BE2C (cell line): ENCODE measurements at regions not wholly inside any gene's neighbourhood (a gene's known extent, or its start where the extent isn't known, plus 50 kb on each side); places are given as distances from the start of the nearest gene placed in this dataset.

Experiments
- DNase-seq: peaks from one replicate; pipeline ENCODE4 v3.0.0-alpha.2; 2020
- H3K27me3 ChIP-seq: fragments of 250-450 bp; sonication (Bioruptor Pico); 2 replicates; pipeline ENCODE4 v1.5.1; 2020; ENCODE audit warnings: mild to moderate bottlenecking
- H3K36me3 ChIP-seq: fragments of 250-450 bp; sonication (Bioruptor Pico); 2 replicates; pipeline ENCODE4 v1.5.1; 2020; ENCODE audit warnings: mild to moderate bottlenecking
- H3K4me1 ChIP-seq: fragments of 250-450 bp; sonication (Bioruptor Pico); 2 replicates; pipeline ENCODE4 v1.5.1; 2020
- H3K4me3 ChIP-seq: 2 replicates; pipeline ENCODE4 v1.5.1; 2011; ENCODE audit warnings: low read depth, low read length
- H3K9me3 ChIP-seq: fragments of 250-450 bp; sonication (Bioruptor Pico); 2 replicates; pipeline ENCODE4 v1.5.1; 2020
- TF ChIP-seq, protein P1 (sequence below): IDR thresholded peaks from 2 replicates; pipeline ENCODE4 v1.5.1; 2012; ENCODE audit warnings: mild to moderate bottlenecking, low read depth, low read length

- H3K4me1 ChIP-seq: no peaks in the 10 kb centered on the region
- DNase-seq: no peak
- H3K9me3 ChIP-seq: no peaks in the 10 kb centered on the region
- H3K36me3 ChIP-seq: no peaks in the 10 kb centered on the region
- H3K27me3 ChIP-seq: no peaks in the 10 kb centered on the region
- TF ChIP-seq, protein P1, sequence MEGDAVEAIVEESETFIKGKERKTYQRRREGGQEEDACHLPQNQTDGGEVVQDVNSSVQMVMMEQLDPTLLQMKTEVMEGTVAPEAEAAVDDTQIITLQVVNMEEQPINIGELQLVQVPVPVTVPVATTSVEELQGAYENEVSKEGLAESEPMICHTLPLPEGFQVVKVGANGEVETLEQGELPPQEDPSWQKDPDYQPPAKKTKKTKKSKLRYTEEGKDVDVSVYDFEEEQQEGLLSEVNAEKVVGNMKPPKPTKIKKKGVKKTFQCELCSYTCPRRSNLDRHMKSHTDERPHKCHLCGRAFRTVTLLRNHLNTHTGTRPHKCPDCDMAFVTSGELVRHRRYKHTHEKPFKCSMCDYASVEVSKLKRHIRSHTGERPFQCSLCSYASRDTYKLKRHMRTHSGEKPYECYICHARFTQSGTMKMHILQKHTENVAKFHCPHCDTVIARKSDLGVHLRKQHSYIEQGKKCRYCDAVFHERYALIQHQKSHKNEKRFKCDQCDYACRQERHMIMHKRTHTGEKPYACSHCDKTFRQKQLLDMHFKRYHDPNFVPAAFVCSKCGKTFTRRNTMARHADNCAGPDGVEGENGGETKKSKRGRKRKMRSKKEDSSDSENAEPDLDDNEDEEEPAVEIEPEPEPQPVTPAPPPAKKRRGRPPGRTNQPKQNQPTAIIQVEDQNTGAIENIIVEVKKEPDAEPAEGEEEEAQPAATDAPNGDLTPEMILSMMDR: no peak
- no peak overlapping the region for H3K4me3 ChIP-seq
These were observed 81.4 kb downstream of the TRIM29 start for GRCh38 chr11:120056301-120057027.

DNA sequence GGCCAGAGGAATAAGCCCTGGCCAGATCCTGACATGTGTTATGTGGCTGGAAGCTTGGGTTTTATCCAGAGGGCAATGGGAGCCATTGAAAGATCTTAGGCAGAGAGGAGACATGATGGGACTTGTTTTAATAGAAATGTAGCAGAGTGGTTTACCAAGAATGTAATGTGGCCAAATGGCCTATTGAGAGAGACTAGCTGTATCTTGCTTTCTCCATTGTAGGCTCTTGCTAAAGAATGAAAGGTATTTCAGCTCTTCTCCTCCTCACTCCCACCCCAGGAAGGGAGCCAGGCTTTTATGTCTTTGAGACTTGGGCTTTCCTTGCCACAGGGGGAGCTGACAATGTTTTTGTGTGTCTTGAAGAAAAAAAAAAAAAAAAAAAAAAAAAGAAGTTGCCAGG is 82.3 kb downstream of the TRIM29 start:
- Histone ChIP-seq H3K27me3 (no peaks in the 10 kb centered on the region), H3K9me3 (no peaks in the 10 kb centered on the region), H3K4me3 (no peak overlapping the region), H3K4me1 (no peaks in the 10 kb centered on the region), H3K36me3 (no peaks in the 10 kb centered on the region)
- no peak for DNase-seq
- TF ChIP-seq, protein P1: no peak

GRCh38 chr11:120054753-120055045 is 83.2 kb downstream of the TRIM29 start:
- no peaks in the 10 kb centered on the region for H3K27me3 ChIP-seq
- no peak overlapping the region for H3K4me3 ChIP-seq
- no peak for DNase-seq
- no peaks in the 10 kb centered on the region for H3K9me3 ChIP-seq
- H3K4me1 ChIP-seq: no peaks in the 10 kb centered on the region
- TF ChIP-seq, protein P1: no peak
- no peaks in the 10 kb centered on the region for H3K36me3 ChIP-seq

DNA sequence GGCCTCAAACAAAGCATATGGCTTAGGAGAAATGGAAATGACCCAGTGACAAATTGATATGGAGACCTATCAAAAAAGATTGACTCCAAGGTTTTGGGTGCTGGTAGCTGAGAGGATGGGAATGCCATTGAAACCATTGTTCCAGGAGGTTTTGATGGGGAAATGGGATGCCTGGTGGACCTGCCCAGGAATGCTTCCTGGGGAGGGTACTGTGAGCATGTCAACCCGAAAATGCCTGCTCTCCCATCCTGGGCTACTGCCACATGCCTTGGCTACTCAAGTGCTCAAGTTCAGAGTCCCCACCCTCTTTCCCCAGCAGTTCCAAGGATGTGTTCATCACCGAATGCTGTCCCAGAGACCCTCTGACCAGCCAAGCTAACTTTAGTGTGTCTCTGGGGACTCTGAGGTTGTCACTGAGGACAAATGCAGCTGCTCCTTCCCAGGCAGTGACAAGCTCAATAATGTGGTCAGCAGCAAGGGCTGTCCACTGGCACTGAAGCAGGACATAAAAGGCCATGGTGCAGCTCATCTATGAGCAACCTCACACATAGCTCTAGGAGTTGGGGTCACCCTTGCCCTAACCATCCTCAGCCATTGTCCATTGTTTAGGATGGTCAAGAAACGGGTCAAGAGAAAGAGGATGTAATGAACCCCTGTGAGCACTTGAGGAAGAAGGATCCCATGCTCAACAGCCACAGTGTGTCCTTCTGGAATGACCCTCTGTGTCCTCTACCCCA is 83.7 kb downstream of the TRIM29 start:
- Histone ChIP-seq H3K9me3 (no peaks in the 10 kb centered on the region), H3K4me3 (no peak overlapping the region), H3K36me3 (no peaks in the 10 kb centered on the region), H3K27me3 (no peaks in the 10 kb centered on the region), H3K4me1 (no peaks in the 10 kb centered on the region)
- no peak for DNase-seq
- TF ChIP-seq, protein P1: no peak

DNA sequence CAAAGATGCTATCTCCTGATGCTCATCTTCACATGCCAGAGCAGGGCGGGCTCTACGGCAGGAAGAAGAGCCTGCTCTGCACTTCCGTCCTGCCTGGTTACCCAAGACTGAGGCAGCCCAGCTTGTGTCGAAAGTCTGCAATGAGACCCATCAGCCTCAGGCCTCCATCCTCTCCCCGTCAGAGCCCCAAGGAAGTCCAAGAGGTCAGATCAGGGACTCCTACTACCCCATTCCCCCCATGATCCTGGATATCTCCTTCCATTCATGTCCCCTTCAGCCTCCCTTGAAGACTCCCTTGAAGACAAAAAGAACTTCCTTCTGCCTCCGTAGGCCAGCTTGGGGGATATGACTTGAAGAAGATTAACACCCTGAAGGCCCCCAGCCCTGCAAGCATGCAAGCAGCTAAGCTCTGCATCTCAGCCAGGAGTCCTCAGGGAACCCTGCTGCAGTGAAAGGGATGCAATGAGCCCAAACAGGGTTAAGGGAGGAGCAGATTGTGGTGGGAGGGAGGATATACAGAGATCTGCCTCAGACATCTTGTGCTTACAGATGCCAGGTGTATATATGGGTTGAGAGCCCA is 85.6 kb downstream of the TRIM29 start:
- Histone ChIP-seq H3K4me1 (no peaks in the 10 kb centered on the region), H3K4me3 (no peak overlapping the region), H3K9me3 (no peaks in the 10 kb centered on the region), H3K36me3 (no peaks in the 10 kb centered on the region), H3K27me3 (no peaks in the 10 kb centered on the region)
- DNase-seq: no peak
- TF ChIP-seq, protein P1: no peak
